BE2C (cell line): ENCODE measurements at regions not wholly inside any gene's neighbourhood (a gene's known extent, or its start where the extent isn't known, plus 50 kb on each side); places are given as distances from the start of the nearest gene placed in this dataset.
"Not testable (repeated sequence)": the region's sequence is repeated elsewhere in the genome, so short reads cannot be mapped to it uniquely, and the experiment has no call there.

Experiments
- DNase-seq: peaks from one replicate; pipeline ENCODE4 v3.0.0-alpha.2; 2020
- H3K27me3 ChIP-seq: fragments of 250-450 bp; sonication (Bioruptor Pico); 2 replicates; pipeline ENCODE4 v1.5.1; 2020; ENCODE audit warnings: mild to moderate bottlenecking
- H3K36me3 ChIP-seq: fragments of 250-450 bp; sonication (Bioruptor Pico); 2 replicates; pipeline ENCODE4 v1.5.1; 2020; ENCODE audit warnings: mild to moderate bottlenecking
- H3K4me1 ChIP-seq: fragments of 250-450 bp; sonication (Bioruptor Pico); 2 replicates; pipeline ENCODE4 v1.5.1; 2020
- H3K4me3 ChIP-seq: 2 replicates; pipeline ENCODE4 v1.5.1; 2011; ENCODE audit warnings: low read depth, low read length
- H3K9me3 ChIP-seq: fragments of 250-450 bp; sonication (Bioruptor Pico); 2 replicates; pipeline ENCODE4 v1.5.1; 2020
- CTCF ChIP-seq: IDR thresholded peaks from 2 replicates; pipeline ENCODE4 v1.5.1; 2012; ENCODE audit warnings: mild to moderate bottlenecking, low read depth, low read length

DNA sequence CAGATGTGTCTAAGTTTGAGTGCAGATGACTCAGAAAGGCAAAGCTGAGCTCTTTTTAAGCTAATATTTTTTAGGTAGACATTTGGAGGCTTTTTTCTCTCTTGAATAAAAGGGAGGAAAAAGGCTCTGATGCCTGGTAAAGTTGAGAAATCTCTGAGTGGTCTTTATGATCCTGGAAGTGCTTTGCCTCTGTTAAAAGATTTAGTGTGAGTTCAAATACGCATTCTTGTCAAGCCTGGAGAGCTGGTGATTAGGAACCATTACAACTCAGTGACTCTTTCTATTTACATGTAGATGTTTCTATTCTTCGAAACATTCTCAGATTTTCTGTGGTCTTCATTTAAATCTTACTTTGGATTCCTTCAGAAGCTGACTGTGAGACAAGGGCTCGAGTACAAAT is 143.4 kb upstream of the MED14 start:
- no peak for TF ChIP-seq CTCF
- no peaks in the 10 kb centered on the region for H3K36me3 ChIP-seq
- H3K9me3 ChIP-seq: no peaks in the 10 kb centered on the region
- no peaks in the 10 kb centered on the region for H3K4me1 ChIP-seq
- H3K27me3 ChIP-seq: no peaks in the 10 kb centered on the region
- no peak overlapping the region for H3K4me3 ChIP-seq
- DNase-seq: no peak

- H3K36me3 ChIP-seq, H3K4me1 ChIP-seq, H3K4me3 ChIP-seq, DNase-seq, H3K27me3 ChIP-seq, H3K9me3 ChIP-seq: not testable (repeated sequence)
Measured at GRCh38 chrX:40879172-40879571, 143.8 kb upstream of the MED14 start.

- Histone ChIP-seq H3K9me3 (no peaks in the 10 kb centered on the region), H3K27me3 (no peaks in the 10 kb centered on the region), H3K4me1 (no peaks in the 10 kb centered on the region), H3K4me3 (no peak overlapping the region), H3K36me3 (no peaks in the 10 kb centered on the region)
- no peak for TF ChIP-seq CTCF
- DNase-seq: no peak
Measured at GRCh38 chrX:40880712-40881111, 145.4 kb upstream of the MED14 start.

DNA sequence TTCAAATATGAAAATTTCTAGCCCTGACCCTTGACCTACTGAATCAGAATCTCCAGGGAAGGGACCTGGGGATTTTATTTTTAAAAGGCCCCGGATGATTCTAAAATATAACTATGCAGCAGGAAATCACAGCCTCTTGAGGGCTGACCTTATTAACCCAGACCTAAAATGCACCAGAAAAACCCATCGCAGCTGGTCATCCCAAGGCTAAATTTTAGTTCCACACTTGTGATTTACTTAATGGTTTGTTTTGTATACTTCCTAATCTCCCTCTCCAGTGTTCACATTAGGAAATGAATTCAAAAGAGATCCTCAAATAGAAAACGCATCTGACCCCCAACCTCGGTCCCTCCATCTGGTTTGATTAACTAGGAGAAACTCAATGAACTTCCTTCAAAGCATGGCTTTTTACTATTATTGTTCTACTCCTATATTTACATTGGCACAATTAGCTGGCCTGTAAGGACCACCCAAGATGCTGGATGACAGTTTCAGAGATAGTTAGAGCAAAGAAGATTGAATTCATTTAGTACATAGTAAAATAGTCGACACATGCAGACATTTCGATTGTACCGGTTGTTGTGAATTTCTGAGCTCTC is 147.8 kb upstream of the MED14 start:
- H3K4me3 ChIP-seq: no peak overlapping the region
- no peaks in the 10 kb centered on the region for H3K4me1 ChIP-seq
- no peaks in the 10 kb centered on the region for H3K9me3 ChIP-seq
- H3K27me3 ChIP-seq: no peaks in the 10 kb centered on the region
- H3K36me3 ChIP-seq: no peaks in the 10 kb centered on the region
- no peak for TF ChIP-seq CTCF
- DNase-seq: no peak

- Histone ChIP-seq H3K36me3 (no peaks in the 10 kb centered on the region), H3K27me3 (no peaks in the 10 kb centered on the region), H3K4me1 (no peaks in the 10 kb centered on the region), H3K4me3 (no peak overlapping the region), H3K9me3 (no peaks in the 10 kb centered on the region)
- no peak for DNase-seq
- no peak for TF ChIP-seq CTCF
Measured at GRCh38 chrX:40885989-40886388, 150.6 kb upstream of the MED14 start.

DNA sequence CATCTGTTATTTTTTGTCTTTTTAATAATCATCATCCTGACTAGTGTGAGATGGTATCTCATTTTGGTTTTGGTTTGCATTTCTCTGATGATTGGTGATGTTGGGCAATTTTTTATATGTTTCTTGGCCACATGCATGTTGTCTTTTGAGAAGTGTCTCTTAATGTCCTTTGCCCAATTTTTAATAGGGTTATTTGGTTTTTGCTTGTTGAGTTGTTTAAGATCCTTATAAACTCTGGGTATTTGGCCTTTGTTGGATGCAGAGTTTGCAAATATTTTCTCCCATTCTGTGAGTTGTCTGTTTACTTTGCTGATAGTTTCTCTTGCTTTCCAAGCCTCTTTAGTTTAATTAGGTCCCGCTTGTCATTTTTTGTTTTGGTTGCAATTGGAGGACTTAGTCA is 152.1 kb upstream of the MED14 start:
- no peaks in the 10 kb centered on the region for H3K4me1 ChIP-seq
- no peaks in the 10 kb centered on the region for H3K27me3 ChIP-seq
- no peak for DNase-seq
- TF ChIP-seq CTCF: no peak
- H3K36me3 ChIP-seq: no peaks in the 10 kb centered on the region
- no peaks in the 10 kb centered on the region for H3K9me3 ChIP-seq
- no peak overlapping the region for H3K4me3 ChIP-seq

- Histone ChIP-seq H3K4me3 (no peak overlapping the region), H3K4me1 (no peaks in the 10 kb centered on the region), H3K36me3 (no peaks in the 10 kb centered on the region), H3K27me3 (no peaks in the 10 kb centered on the region), H3K9me3 (no peaks in the 10 kb centered on the region)
- no peak for DNase-seq
- no peak for TF ChIP-seq CTCF
Measured at GRCh38 chrX:40891798-40892197, 156.5 kb upstream of the MED14 start.
